ENCODE measurements at regions not wholly inside any gene's neighbourhood (a gene's known extent, or its start where the extent isn't known, plus 50 kb on each side); places are given as distances from the start of the nearest gene placed in this dataset.
"Not testable (repeated sequence)": the region's sequence is repeated elsewhere in the genome, so short reads cannot be mapped to it uniquely, and the experiment has no call there.

DNA sequence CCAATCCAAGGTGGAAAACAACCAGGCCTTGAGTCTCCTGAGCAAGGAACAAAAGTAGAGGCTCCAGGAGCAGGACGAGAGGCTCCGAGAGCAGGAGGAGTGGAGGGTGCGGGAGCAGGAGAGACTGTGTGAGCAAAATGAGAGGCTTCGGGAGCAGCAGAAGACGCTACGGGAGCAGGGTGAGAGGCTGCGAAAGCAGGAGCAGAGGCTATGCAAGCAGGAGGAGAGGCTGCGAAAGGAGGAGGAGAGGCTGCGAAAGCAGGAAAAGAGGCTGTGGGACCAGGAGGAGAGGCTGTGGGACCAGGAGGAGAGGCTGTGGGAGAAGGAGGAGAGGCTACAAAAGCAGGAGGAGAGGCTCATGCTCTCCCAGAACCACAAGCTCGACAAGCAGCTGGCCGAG lies 60.3 kb upstream of the UBE2Q2 start:
- no peak overlapping the region for H3K4me3 ChIP-seq
- no peaks in the 10 kb centered on the region for H3K36me3 ChIP-seq
- H3K27ac ChIP-seq, result no peak overlapping the region
- intact Hi-C loops (cut with DNase I), result no loop called here
- H3K9me3 ChIP-seq, result no peaks in the 10 kb centered on the region
- no peak for DNase-seq
- no peaks in the 10 kb centered on the region for H3K4me1 ChIP-seq
- WGBS, 2 donors, result 80 to 86% methylated on average over 7 to 11 of the region's 11 CpGs
- no peak for TF ChIP-seq POLR2A (IDR thresholded peaks at IDR 0.05)
- TF ChIP-seq, protein P1, sequence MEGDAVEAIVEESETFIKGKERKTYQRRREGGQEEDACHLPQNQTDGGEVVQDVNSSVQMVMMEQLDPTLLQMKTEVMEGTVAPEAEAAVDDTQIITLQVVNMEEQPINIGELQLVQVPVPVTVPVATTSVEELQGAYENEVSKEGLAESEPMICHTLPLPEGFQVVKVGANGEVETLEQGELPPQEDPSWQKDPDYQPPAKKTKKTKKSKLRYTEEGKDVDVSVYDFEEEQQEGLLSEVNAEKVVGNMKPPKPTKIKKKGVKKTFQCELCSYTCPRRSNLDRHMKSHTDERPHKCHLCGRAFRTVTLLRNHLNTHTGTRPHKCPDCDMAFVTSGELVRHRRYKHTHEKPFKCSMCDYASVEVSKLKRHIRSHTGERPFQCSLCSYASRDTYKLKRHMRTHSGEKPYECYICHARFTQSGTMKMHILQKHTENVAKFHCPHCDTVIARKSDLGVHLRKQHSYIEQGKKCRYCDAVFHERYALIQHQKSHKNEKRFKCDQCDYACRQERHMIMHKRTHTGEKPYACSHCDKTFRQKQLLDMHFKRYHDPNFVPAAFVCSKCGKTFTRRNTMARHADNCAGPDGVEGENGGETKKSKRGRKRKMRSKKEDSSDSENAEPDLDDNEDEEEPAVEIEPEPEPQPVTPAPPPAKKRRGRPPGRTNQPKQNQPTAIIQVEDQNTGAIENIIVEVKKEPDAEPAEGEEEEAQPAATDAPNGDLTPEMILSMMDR (IDR thresholded peaks at IDR 0.05), result no peak
- peaks cover 0 to 42% (median 0%) of the 10 kb centered on the region in 4 donors for H3K27me3 ChIP-seq

DNA sequence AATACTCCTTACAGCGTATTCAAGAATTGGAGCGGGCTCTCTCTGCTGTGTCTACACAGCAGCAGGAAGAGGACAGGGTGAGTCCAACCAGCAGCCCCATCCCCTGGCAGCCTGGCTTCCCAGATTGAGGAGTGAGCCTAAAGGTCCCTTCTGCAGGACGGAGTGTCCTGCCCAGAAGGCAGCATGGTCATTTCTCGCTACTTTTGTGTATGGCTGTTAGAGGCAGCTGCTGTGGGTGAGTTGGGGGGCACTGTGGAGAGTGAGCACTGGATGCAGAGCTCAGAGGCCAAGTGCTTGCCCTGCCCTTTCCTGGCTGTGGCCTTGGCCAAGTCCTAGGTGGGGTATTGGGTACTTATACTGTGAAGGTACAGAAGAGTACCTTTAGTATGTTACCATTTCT lies 62.3 kb upstream of the UBE2Q2 start:
- H3K4me3 ChIP-seq; intact Hi-C loops (cut with DNase I); H3K36me3 ChIP-seq; DNase-seq; H3K27ac ChIP-seq; H3K4me1 ChIP-seq; H3K9me3 ChIP-seq: not testable (repeated sequence)
- H3K27me3 ChIP-seq, result peaks cover 0 to 34% (median 0%) of the 10 kb centered on the region in 4 donors
- 100% methylated on average over 1 to 2 of the region's 4 CpGs for WGBS, 2 donors

DNA sequence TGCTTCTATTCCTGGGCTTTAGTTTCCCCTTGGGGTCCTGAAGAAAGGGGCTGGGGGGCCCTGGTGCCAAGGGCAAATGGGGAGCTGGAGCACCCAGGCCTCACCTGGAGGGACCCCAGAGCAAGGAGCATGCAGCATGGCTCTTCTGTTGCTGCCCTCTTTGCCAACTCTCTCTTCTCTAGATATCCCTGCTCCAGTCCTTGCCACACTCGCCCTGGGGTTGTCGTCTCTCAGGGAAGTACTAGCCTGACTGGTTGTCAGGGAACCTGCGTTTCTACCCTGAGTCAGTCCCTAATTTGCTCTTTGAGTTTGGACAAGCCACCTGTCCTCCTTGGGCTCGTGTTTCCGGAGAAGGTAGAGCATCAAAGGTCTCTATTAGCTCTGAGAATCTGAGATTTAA lies 63.7 kb upstream of the UBE2Q2 start:
- peaks cover 0 to 26% (median 0%) of the 10 kb centered on the region in 4 donors for H3K27me3 ChIP-seq
- no peak for DNase-seq
- 60 to 68% methylated on average over 4 to 5 of the region's 5 CpGs for WGBS, 2 donors
- TF ChIP-seq, protein P1 (IDR thresholded peaks at IDR 0.05), result no peak
- TF ChIP-seq POLR2A (IDR thresholded peaks at IDR 0.05), result no peak
- intact Hi-C loops (cut with DNase I), result no loop called here
- peaks cover 0 to 7% (median 0%) of the 10 kb centered on the region in 3 donors for H3K4me1 ChIP-seq
- no peak overlapping the region for H3K4me3 ChIP-seq
- H3K9me3 ChIP-seq, result no peaks in the 10 kb centered on the region
- H3K27ac ChIP-seq, result no peak overlapping the region
- no peaks in the 10 kb centered on the region for H3K36me3 ChIP-seq

DNA sequence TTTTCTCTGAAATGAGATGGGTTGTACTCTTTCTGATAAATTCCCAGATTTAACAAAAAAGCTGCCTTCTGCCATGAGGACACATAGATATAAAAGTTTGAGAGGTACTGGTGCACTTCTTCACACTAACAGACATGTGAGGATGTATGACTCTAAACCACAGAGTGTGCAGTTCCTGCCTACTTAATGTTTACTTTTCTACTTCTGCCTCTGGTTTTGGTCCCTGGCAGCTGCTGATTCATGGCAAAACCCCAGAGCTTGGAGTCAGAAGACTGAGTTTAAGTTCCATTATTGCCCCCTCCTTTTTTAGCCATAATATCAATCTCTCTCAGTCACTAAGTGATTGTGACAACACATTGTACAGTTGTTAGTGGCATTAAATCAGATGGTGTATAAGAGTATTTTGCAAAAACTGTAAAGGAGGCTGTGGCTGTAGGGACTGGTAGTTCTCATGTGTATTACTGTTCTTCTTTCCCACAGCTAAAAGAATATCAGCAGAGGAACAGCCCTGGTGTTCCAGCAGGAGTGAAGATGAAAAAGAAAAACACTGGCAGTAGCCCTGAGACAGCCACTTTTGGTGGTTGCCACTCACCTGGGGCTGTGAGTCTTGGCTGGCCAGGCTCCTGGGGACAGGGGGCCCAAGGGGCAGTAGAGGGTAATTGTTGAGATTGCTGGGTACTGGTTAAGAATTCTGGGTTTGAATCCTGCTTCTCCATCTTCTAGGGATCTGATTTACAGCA lies 64.4 kb upstream of the CSPG4 start:
- H3K4me1 ChIP-seq; DNase-seq; intact Hi-C loops (cut with DNase I); H3K27me3 ChIP-seq; H3K36me3 ChIP-seq; H3K27ac ChIP-seq; H3K9me3 ChIP-seq; H3K4me3 ChIP-seq: not testable (repeated sequence)

DNA sequence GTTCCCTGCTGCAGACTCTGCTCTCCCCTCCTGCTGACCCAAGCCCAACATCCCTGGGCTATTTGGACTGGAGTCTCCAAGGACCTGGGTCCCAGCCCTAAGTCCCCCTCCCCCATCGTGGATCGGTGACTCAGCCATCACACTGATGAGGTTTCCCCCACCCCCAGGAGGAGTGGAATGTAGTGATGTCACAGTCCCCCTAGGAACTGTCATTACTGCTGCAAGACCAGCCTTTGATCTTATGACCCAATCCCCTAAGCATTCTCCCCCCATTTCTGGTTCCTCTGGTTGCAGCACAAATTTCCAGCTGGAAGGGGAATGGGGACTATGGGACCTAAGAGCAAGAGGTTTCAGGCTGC lies 63.4 kb upstream of the CSPG4 start:
- H3K4me3 ChIP-seq, result no peak overlapping the region
- H3K27ac ChIP-seq, result no peak overlapping the region
- intact Hi-C loops (cut with DNase I), result no loop called here
- peaks cover 0 to 7% (median 0%) of the 10 kb centered on the region in 4 donors for H3K27me3 ChIP-seq
- WGBS, 2 donors, result no CpG with 5 or more reads among the region's 2 CpGs
- TF ChIP-seq POLR2A (IDR thresholded peaks at IDR 0.05), result no peak
- TF ChIP-seq, protein P1 (IDR thresholded peaks at IDR 0.05), result no peak
- H3K9me3 ChIP-seq, result no peaks in the 10 kb centered on the region
- no peak for DNase-seq
- peaks cover 0 to 7% (median 0%) of the 10 kb centered on the region in 3 donors for H3K4me1 ChIP-seq
- no peaks in the 10 kb centered on the region for H3K36me3 ChIP-seq

DNA sequence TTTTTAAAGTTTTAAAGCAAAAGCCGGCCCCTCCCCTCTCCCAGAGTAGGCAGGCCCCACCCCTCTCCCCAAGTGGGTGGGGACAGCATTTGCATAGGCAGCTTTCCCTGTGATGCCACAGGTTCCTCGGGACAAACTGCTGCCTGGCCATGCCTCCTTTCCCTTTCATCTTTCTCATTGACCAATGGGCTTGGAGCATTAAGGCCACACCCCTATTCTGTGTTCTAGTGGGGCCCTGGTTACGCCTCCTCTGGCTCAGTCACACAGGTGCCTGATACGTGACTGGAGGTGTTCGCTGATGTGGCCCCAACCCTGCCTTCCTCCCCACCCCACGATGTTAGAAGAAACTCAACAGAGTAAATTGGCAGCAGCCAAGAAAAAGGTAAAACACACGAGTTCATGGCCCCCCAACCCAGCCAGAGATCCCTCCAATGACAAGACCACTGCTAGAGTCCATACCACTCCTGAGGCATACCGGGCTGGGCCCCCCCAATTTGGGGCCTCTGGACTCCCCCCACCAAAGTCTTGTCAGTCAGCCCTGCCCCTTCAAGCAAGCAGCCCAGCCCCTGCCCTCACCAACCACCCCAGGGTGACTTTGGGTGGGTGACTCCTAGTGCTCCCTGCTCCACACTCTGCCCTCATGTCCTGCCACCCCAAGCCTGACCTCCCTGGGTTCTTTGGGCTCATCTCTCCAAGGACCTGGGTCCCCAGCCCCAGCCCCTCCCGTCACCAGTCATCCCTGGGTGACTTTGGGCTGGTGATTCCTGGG lies 62.8 kb upstream of the CSPG4 start:
- peaks cover 0 to 4% (median 0%) of the 10 kb centered on the region in 4 donors for H3K27me3 ChIP-seq
- intact Hi-C loops (cut with DNase I), result no loop called here
- H3K4me1 ChIP-seq, result peaks cover 0 to 7% (median 0%) of the 10 kb centered on the region in 3 donors
- 67 to 80% methylated on average over 6 of the region's 9 CpGs for WGBS, 2 donors
- TF ChIP-seq, protein P1 (IDR thresholded peaks at IDR 0.05), result no peak
- no peaks in the 10 kb centered on the region for H3K36me3 ChIP-seq
- H3K9me3 ChIP-seq, result no peaks in the 10 kb centered on the region
- H3K4me3 ChIP-seq, result no peak overlapping the region
- DNase-seq, result no peak
- H3K27ac ChIP-seq, result no peak overlapping the region

DNA sequence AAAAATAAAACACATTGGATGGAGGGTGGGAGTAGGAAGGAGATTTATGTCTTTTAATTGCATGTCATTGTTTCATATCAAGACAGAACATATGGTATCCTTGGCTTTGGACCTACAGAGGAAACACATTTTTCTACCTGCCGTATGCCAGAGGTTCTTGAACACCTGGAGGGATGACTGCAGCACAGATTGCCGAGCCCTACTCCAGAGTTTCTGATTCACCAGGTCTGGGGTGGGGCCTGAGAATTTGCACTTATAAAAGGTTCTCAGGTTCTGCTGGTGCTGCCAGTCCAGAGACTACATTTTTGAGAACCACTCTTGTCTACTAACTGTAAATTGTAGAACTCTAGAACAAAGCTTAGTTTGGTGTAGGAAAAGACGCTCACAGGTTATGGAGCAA lies 61.3 kb upstream of the CSPG4 start:
- H3K27me3 ChIP-seq; H3K9me3 ChIP-seq; H3K4me3 ChIP-seq; H3K36me3 ChIP-seq; H3K4me1 ChIP-seq; H3K27ac ChIP-seq; intact Hi-C loops (cut with DNase I); DNase-seq: not testable (repeated sequence)
- WGBS, 2 donors, result 61 to 71% methylated on average over 2 of the region's 3 CpGs

DNA sequence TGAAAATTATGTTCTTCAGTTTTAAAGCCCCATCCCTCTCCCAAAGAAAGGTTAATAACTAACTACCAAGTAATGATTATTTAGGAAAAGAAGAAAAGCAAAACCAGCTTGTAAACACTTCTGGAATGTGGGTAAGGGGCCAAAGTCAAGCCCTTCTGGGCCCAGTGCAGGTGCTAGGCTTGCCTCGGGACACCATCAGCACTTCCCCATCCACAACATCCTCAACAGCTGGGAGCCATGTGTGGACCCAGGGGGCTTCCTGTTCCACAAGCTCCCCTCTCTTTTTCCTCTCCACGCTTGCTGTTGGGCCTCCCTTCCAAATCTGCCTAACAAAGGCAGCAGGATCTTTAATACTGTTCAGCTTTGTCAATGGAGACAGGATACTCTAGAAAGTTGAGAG lies 58.4 kb upstream of the CSPG4 start:
- H3K36me3 ChIP-seq; H3K27ac ChIP-seq; H3K9me3 ChIP-seq; H3K4me1 ChIP-seq; DNase-seq; intact Hi-C loops (cut with DNase I); H3K27me3 ChIP-seq; H3K4me3 ChIP-seq: not testable (repeated sequence)
- WGBS, 2 donors, result 35 to 56% methylated on average over 2 of the region's 2 CpGs

Measured in esophagus squamous epithelium (tissue), 5 donors.